ENCODE measurements at regions not wholly inside any gene's neighbourhood (a gene's known extent, or its start where the extent isn't known, plus 50 kb on each side); places are given as distances from the start of the nearest gene placed in this dataset.
A peak's percentile ranks its signal among the peaks of the same experiment; 100 is the strongest.

GRCh38 chr2:48072583-48072982 lies 166.3 kb upstream of the FBXO11 start:
- no peak overlapping the region for H3K27ac ChIP-seq (replicated peaks)
- H3K27me3 ChIP-seq (ENCODE audit: insufficient read depth, poor library complexity, severe bottlenecking), result no peaks in the 10 kb centered on the region
- no peak overlapping the region for H3K4me3 ChIP-seq (replicated peaks; ENCODE audit: insufficient read depth, low read length)
- DNase-seq (ENCODE audit: low read depth in 1 of 2, low spot score in 1 of 2), result no peak
- no peak for TF ChIP-seq POLR2AphosphoS5 (IDR thresholded peaks at IDR 0.05; ENCODE audit: low read depth)
- no peak for TF ChIP-seq SPI1 (IDR thresholded peaks at IDR 0.05; ENCODE audit: borderline replicate concordance, low read depth)
- no peak for TF ChIP-seq REST (IDR thresholded peaks at IDR 0.05; ENCODE audit: insufficient replicate concordance, low read depth)
- no peak for TF ChIP-seq CTCF (IDR thresholded peaks at IDR 0.05; ENCODE audit: insufficient read depth, low read length)
- no peak for TF ChIP-seq GABPA (IDR thresholded peaks at IDR 0.05; ENCODE audit: low read depth)

GRCh38 chr2:48075631-48076030 lies 169.3 kb upstream of the FBXO11 start:
- Histone ChIP-seq H3K4me3 (replicated peaks; ENCODE audit: insufficient read depth, low read length) (no peak overlapping the region), H3K27me3 (ENCODE audit: insufficient read depth, poor library complexity, severe bottlenecking) (no peaks in the 10 kb centered on the region), H3K27ac (replicated peaks) (no peak overlapping the region)
- no peak for TF ChIP-seq GABPA (IDR thresholded peaks at IDR 0.05; ENCODE audit: low read depth)
- TF ChIP-seq SPI1 (IDR thresholded peaks at IDR 0.05; ENCODE audit: borderline replicate concordance, low read depth), result no peak
- TF ChIP-seq REST (IDR thresholded peaks at IDR 0.05; ENCODE audit: insufficient replicate concordance, low read depth), result no peak
- no peak for TF ChIP-seq POLR2AphosphoS5 (IDR thresholded peaks at IDR 0.05; ENCODE audit: low read depth)
- TF ChIP-seq CTCF (IDR thresholded peaks at IDR 0.05; ENCODE audit: insufficient read depth, low read length), result no peak
- no peak for DNase-seq (ENCODE audit: low read depth in 1 of 2, low spot score in 1 of 2)

GRCh38 chr2:48080534-48081316 lies 174.4 kb upstream of the FBXO11 start:
- TF ChIP-seq POLR2AphosphoS5 (IDR thresholded peaks at IDR 0.05; ENCODE audit: low read depth), result no peak
- no peak for TF ChIP-seq CTCF (IDR thresholded peaks at IDR 0.05; ENCODE audit: insufficient read depth, low read length)
- TF ChIP-seq GABPA (IDR thresholded peaks at IDR 0.05; ENCODE audit: low read depth), result no peak
- TF ChIP-seq REST (IDR thresholded peaks at IDR 0.05; ENCODE audit: insufficient replicate concordance, low read depth), result no peak
- no peak for TF ChIP-seq SPI1 (IDR thresholded peaks at IDR 0.05; ENCODE audit: borderline replicate concordance, low read depth)

More at GRCh38 chr2:48080534-48081316, 174.4 kb upstream of the FBXO11 start:
- Histone ChIP-seq H3K27ac (replicated peaks) (no peak overlapping the region), H3K4me3 (replicated peaks; ENCODE audit: insufficient read depth, low read length) (no peak overlapping the region), H3K27me3 (ENCODE audit: insufficient read depth, poor library complexity, severe bottlenecking) (no peaks in the 10 kb centered on the region)
- DNase-seq (ENCODE audit: low read depth in 1 of 2, low spot score in 1 of 2), result peak in 1 of 2 experiments; percentile 24
